SK-N-SH treated with all-trans-retinoic acid at 6 μM for 48 hours (cell line): ENCODE measurements at regions not wholly inside any gene's neighbourhood (a gene's known extent, or its start where the extent isn't known, plus 50 kb on each side); places are given as distances from the start of the nearest gene placed in this dataset.

Experiments
- ARNTL ChIP-seq: fragments of 450-650 bp; formaldehyde crosslinking; IDR thresholded peaks from 2 replicates; pipeline ENCODE4 v1.5.0; 2020; ENCODE audit warnings: low read depth, mild to moderate bottlenecking, moderate library complexity, borderline replicate concordance
- BACH2 ChIP-seq: fragments of 250-450 bp; sonication (Bioruptor Pico); IDR thresholded peaks from 2 replicates; pipeline ENCODE4 v1.9.0; 2021; ENCODE audit warnings: mild to moderate bottlenecking, borderline replicate concordance
- CSRNP3 ChIP-seq: fragments of 250-450 bp; sonication (Bioruptor Pico); IDR thresholded peaks from 2 replicates; pipeline ENCODE4 v1.5.1; 2021; ENCODE audit warnings: mild to moderate bottlenecking, moderate library complexity
- ESRRG ChIP-seq: fragments of 250-450 bp; sonication (Bioruptor Pico); IDR thresholded peaks from 2 replicates; pipeline ENCODE4 v1.6.1; 2021; ENCODE audit warnings: mild to moderate bottlenecking
- ISL1 ChIP-seq: fragments of 250-450 bp; sonication (Bioruptor Pico); IDR thresholded peaks from 2 replicates; pipeline ENCODE4 v2.1.2; 2022; ENCODE audit warnings: mild to moderate bottlenecking, moderate library complexity
- PATZ1 ChIP-seq: fragments of 250-450 bp; sonication (Bioruptor Pico); IDR thresholded peaks from 2 replicates; pipeline ENCODE4 v1.8.0; 2020; ENCODE audit warnings: mild to moderate bottlenecking, moderate library complexity, borderline replicate concordance
- PPARA ChIP-seq: fragments of 250-450 bp; sonication (Bioruptor Pico); IDR thresholded peaks from 2 replicates; pipeline ENCODE4 v1.5.0; 2020; ENCODE audit warnings: mild to moderate bottlenecking, borderline replicate concordance
- SNAI2 ChIP-seq: fragments of 250-450 bp; sonication (Bioruptor Pico); IDR thresholded peaks from 2 replicates; pipeline ENCODE4 v1.5.0; 2020; ENCODE audit warnings: mild to moderate bottlenecking, moderate library complexity
- TOX ChIP-seq: fragments of 250-450 bp; sonication (Bioruptor Pico); IDR thresholded peaks from 2 replicates; pipeline ENCODE4 v1.8.0; 2021; ENCODE audit warnings: mild to moderate bottlenecking, moderate library complexity, borderline replicate concordance
- ZC3H10 ChIP-seq: fragments of 250-450 bp; sonication (Bioruptor Pico); IDR thresholded peaks from 2 replicates; pipeline ENCODE4 v1.5.1; 2021; ENCODE audit warnings: mild to moderate bottlenecking, moderate library complexity
- ZFP30 ChIP-seq: fragments of 450-650 bp; formaldehyde crosslinking; IDR thresholded peaks from 2 replicates; pipeline ENCODE4 v1.5.0; 2022; ENCODE audit warnings: mild to moderate bottlenecking, moderate library complexity
- ZNF8 ChIP-seq: fragments of 450-650 bp; formaldehyde crosslinking; IDR thresholded peaks from 2 replicates; pipeline ENCODE4 v1.5.0; 2020; ENCODE audit warnings: mild to moderate bottlenecking, moderate library complexity
- TF ChIP-seq, protein P1 (sequence below): fragments of 250-450 bp; sonication (Bioruptor Pico); IDR thresholded peaks from 2 replicates; pipeline ENCODE4 v1.5.1; 2020; ENCODE audit warnings: low read depth, mild to moderate bottlenecking, moderate library complexity
- TF ChIP-seq, protein P2 (sequence below): fragments of 250-450 bp; sonication (Bioruptor Pico); IDR thresholded peaks from 2 replicates; pipeline ENCODE4 v1.8.0; 2021; ENCODE audit warnings: low read depth, mild to moderate bottlenecking, moderate library complexity, borderline replicate concordance

- TF ChIP-seq CSRNP3 (CRISPR knock-in tag) (no peak), ZFP30 (CRISPR knock-in tag) (no peak), PATZ1 (CRISPR knock-in tag) (no peak), ZNF8 (CRISPR knock-in tag) (no peak), ARNTL (no peak), ZC3H10 (no peak), SNAI2 (CRISPR knock-in tag) (no peak), ESRRG (no peak), TOX (CRISPR knock-in tag) (no peak), ISL1 (CRISPR knock-in tag) (no peak), BACH2 (CRISPR knock-in tag) (no peak), PPARA (CRISPR knock-in tag) (no peak)
- TF ChIP-seq, protein P1, sequence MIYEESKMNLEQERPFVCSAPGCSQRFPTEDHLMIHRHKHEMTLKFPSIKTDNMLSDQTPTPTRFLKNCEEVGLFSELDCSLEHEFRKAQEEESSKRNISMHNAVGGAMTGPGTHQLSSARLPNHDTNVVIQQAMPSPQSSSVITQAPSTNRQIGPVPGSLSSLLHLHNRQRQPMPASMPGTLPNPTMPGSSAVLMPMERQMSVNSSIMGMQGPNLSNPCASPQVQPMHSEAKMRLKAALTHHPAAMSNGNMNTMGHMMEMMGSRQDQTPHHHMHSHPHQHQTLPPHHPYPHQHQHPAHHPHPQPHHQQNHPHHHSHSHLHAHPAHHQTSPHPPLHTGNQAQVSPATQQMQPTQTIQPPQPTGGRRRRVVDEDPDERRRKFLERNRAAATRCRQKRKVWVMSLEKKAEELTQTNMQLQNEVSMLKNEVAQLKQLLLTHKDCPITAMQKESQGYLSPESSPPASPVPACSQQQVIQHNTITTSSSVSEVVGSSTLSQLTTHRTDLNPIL = no peak
- TF ChIP-seq, protein P2, sequence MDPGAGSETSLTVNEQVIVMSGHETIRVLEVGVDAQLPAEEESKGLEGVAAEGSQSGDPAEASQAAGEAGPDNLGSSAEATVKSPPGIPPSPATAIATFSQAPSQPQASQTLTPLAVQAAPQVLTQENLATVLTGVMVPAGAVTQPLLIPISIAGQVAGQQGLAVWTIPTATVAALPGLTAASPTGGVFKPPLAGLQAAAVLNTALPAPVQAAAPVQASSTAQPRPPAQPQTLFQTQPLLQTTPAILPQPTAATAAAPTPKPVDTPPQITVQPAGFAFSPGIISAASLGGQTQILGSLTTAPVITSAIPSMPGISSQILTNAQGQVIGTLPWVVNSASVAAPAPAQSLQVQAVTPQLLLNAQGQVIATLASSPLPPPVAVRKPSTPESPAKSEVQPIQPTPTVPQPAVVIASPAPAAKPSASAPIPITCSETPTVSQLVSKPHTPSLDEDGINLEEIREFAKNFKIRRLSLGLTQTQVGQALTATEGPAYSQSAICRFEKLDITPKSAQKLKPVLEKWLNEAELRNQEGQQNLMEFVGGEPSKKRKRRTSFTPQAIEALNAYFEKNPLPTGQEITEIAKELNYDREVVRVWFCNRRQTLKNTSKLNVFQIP (CRISPR knock-in tag) = no peak
Observed at GRCh38 chr12:105852496-105852895, 286.3 kb downstream of the NUAK1 start.
